HepG2 (cell line): ENCODE measurements at regions not wholly inside any gene's neighbourhood (a gene's known extent, or its start where the extent isn't known, plus 50 kb on each side); places are given as distances from the start of the nearest gene placed in this dataset.

Experiments
- ATAC-seq: fragments of 200-7000 bp; cut with Tn5 transposase; 3 replicates; pipeline ENCODE4 v1.9.1; 2020; ENCODE audit warnings: mild to moderate bottlenecking, moderate library complexity
- BruUV-seq: library from RNA; stranded (reverse); fragments of 400-500 nt; replicated peaks from 2 replicates; lab custom pipeline; 2021; lab: Mats Ljungman, UMichigan
- CTCF ChIA-PET: fragments of 300-600 bp; formaldehyde crosslinking; extraction: SDS; loops from one replicate; lab custom pipeline; 2021; ENCODE audit warnings: low total read pairs, inconsistent platforms, low intra/inter-chr PET ratio; lab: Yijun Ruan, JAX
- POLR2A ChIA-PET: fragments of 350-600 bp; sonication (Branson Sonifier 250); formaldehyde crosslinking; loops from one replicate; lab custom pipeline; 2020; ENCODE audit warnings: antibody characterized with exemption, inconsistent platforms; lab: Yijun Ruan, JAX
- DNase-seq: peaks from one replicate; pipeline ENCODE4 v3.0.0-alpha.2; 2015; ENCODE audit warnings: low spot score
- FAIRE-seq: peaks from 3 replicates; lab custom pipeline; 2011; peaks lifted over from hg19 to GRCh38; lab: Jason Lieb, UNC
- H2AFZ ChIP-seq: one replicate; pipeline ENCODE4 v1.6.1; 2011; ENCODE audit warnings: low read length, inconsistent platforms
- H3K27ac ChIP-seq: fragments of 300-600 bp; 3 replicates; pipeline ENCODE4 v1.8.0; 2011; ENCODE audit warnings: mixed run types, mild to moderate bottlenecking, mixed read lengths, low read length, inconsistent platforms; ENCODE audit not compliant: insufficient read depth; ENCODE audit errors: extremely low read length
- H3K27me3 ChIP-seq, 2 experiments: fragments of 200-600 bp in 1 of 2; 2 replicates in 1 of 2; 3 replicates in 1 of 2; pipeline versions ENCODE4 v1.6.0 to v1.8.0; 2011; ENCODE audit warnings: low read length in 2 of 2, mild to moderate bottlenecking in 2 of 2, moderate library complexity in 2 of 2, inconsistent platforms in 1 of 2; ENCODE audit not compliant: insufficient read depth in 2 of 2, control insufficient read depth in 1 of 2
- H3K36me3 ChIP-seq, 2 experiments: fragments of 200-600 bp in 1 of 2; replicated peaks in 1 of 2; 2 replicates in 1 of 2; 3 replicates in 1 of 2; pipeline versions ENCODE4 v1.5.1 to v1.8.0; 2011; ENCODE audit warnings: low read length in 2 of 2, inconsistent platforms in 1 of 2; ENCODE audit not compliant: insufficient read depth in 2 of 2, control insufficient read depth in 1 of 2
- H3K4me1 ChIP-seq: 2 replicates; pipeline ENCODE4 v1.5.1; 2012; ENCODE audit warnings: low read length, inconsistent platforms; ENCODE audit not compliant: insufficient read depth
- H3K4me2 ChIP-seq: 2 replicates; pipeline ENCODE4 v1.6.0; 2011; ENCODE audit warnings: low read depth, low read length, inconsistent platforms
- H3K4me3 ChIP-seq, 3 experiments: fragments of 200-600 bp in 1 of 3; sonication (generic), shearing (Covaris generic) in 1 of 3; replicated peaks in 1 of 3; 2 replicates each; pipeline ENCODE4 v1.5.1; 2011 to 2016; ENCODE audit warnings: low read length in 3 of 3, inconsistent platforms in 2 of 3, low read depth in 2 of 3, mild to moderate bottlenecking in 2 of 3, control low read depth in 1 of 3, mixed read lengths in 1 of 3; ENCODE audit not compliant: insufficient read depth in 1 of 3
- H3K79me2 ChIP-seq: one replicate; pipeline ENCODE4 v1.6.1; 2011; ENCODE audit warnings: low read length, inconsistent platforms; ENCODE audit not compliant: insufficient read depth
- H3K9ac ChIP-seq: 2 replicates; pipeline ENCODE4 v1.6.0; 2011; ENCODE audit warnings: mild to moderate bottlenecking, low read depth, low read length, inconsistent platforms; ENCODE audit not compliant: insufficient read depth
- H3K9me3 ChIP-seq: 2 replicates; pipeline ENCODE4 v1.5.1; 2012; ENCODE audit warnings: mild to moderate bottlenecking, low read length
- H4K20me1 ChIP-seq: 2 replicates; pipeline ENCODE4 v1.6.0; 2011; ENCODE audit warnings: inconsistent platforms, mild to moderate bottlenecking, low read length, moderate library complexity; ENCODE audit not compliant: insufficient read depth
- FUBP1 ChIP-seq: sonication (generic); formaldehyde crosslinking; IDR thresholded peaks from 2 replicates; pipeline ENCODE4 v1.5.1; 2020; ENCODE audit warnings: missing genetic modification reagents, mild to moderate bottlenecking, borderline replicate concordance
- JUNB ChIP-seq: sonication (generic); formaldehyde crosslinking; IDR thresholded peaks from 2 replicates; pipeline ENCODE4 v1.8.0; 2022; ENCODE audit warnings: missing genetic modification reagents, mild to moderate bottlenecking, borderline replicate concordance
- ZNF441 ChIP-seq: sonication (generic); formaldehyde crosslinking; IDR thresholded peaks from 2 replicates; pipeline ENCODE4 v1.7.0; 2021; ENCODE audit warnings: missing genetic modification reagents, borderline replicate concordance
- WGBS: methylation state at CpG from one replicate; pipeline ENCODE4 v1.1.6; 2017; ENCODE audit warnings: low lambda C conversion rate; 5-methylcytosine and 5-hydroxymethylcytosine counted together
- in situ Hi-C: cut with HindIII; loops from 2 replicates; pipeline ENCODE4 v1.10.0; 2017; ENCODE audit warnings: low pct_unique_long_range_greater_than_20kb; ENCODE audit not compliant: extremely low pct_ligation_motif_present
- intact Hi-C: fragments of 100-400 bp; cut with micrococcal nuclease; formaldehyde crosslinking; loops from one replicate; pipeline ENCODE4 v1.10.0; 2022; ENCODE audit not compliant: unreplicated experiment
- TF ChIP-seq, protein P1 (sequence below), 2 experiments: fragments of 450-650 bp in 1 of 2; sonication (generic) in 1 of 2; formaldehyde crosslinking in 1 of 2; IDR thresholded peaks; 2 replicates each; pipeline versions ENCODE4 v1.6.1 to v1.8.0; 2016 to 2022; ENCODE audit warnings: antibody characterized with exemption in 1 of 2, mild to moderate bottlenecking in 1 of 2, missing genetic modification reagents in 1 of 2
- TF ChIP-seq, protein P2 (sequence below): sonication (generic); formaldehyde crosslinking; IDR thresholded peaks from 2 replicates; pipeline ENCODE4 v1.4.0; 2020; ENCODE audit warnings: mild to moderate bottlenecking, low read depth, missing genetic modification reagents

GRCh38 chr9:16344343-16344742 is 526.1 kb downstream of the BNC2 start (continued):
- TF ChIP-seq, protein P1, sequence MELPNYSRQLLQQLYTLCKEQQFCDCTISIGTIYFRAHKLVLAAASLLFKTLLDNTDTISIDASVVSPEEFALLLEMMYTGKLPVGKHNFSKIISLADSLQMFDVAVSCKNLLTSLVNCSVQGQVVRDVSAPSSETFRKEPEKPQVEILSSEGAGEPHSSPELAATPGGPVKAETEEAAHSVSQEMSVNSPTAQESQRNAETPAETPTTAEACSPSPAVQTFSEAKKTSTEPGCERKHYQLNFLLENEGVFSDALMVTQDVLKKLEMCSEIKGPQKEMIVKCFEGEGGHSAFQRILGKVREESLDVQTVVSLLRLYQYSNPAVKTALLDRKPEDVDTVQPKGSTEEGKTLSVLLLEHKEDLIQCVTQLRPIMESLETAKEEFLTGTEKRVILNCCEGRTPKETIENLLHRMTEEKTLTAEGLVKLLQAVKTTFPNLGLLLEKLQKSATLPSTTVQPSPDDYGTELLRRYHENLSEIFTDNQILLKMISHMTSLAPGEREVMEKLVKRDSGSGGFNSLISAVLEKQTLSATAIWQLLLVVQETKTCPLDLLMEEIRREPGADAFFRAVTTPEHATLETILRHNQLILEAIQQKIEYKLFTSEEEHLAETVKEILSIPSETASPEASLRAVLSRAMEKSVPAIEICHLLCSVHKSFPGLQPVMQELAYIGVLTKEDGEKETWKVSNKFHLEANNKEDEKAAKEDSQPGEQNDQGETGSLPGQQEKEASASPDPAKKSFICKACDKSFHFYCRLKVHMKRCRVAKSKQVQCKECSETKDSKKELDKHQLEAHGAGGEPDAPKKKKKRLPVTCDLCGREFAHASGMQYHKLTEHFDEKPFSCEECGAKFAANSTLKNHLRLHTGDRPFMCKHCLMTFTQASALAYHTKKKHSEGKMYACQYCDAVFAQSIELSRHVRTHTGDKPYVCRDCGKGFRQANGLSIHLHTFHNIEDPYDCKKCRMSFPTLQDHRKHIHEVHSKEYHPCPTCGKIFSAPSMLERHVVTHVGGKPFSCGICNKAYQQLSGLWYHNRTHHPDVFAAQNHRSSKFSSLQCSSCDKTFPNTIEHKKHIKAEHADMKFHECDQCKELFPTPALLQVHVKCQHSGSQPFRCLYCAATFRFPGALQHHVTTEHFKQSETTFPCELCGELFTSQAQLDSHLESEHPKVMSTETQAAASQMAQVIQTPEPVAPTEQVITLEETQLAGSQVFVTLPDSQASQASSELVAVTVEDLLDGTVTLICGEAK (IDR thresholded peaks at IDR 0.05): no peak
- TF ChIP-seq, protein P1 (CRISPR knock-in tag; IDR thresholded peaks at IDR 0.05): no peak

DNA sequence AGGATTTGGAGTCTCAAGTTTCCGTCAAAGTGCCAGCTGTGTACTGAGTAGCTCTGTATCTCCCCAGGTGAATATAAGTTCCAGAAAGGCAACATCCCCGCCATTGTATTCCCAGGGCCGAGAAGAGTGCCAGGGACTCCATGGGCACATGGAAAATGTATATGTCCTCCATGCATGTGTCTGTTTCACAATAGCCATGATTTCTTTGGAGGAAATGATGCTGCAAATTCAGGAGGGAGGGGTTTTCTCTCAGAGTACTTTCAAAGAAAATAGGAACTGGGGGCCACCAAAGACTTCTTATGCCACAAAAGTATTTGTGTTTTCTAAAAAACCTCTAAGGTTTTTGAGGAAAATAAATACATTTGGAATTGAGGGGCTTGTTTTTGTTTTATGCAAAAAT is 524.6 kb downstream of the BNC2 start:
- Histone ChIP-seq H3K27me3 (no peaks in the 10 kb centered on the region), H3K79me2 (no peaks in the 10 kb centered on the region), H3K4me2 (no peak overlapping the region), H3K4me3 (no peak overlapping the region), H3K27ac (no peak overlapping the region), H3K9me3 (no peaks in the 10 kb centered on the region), H4K20me1 (no peaks in the 10 kb centered on the region), H3K36me3 (no peaks in the 10 kb centered on the region), H3K4me1 (no peaks in the 10 kb centered on the region), H3K9ac (no peak overlapping the region), H2AFZ (no peak overlapping the region)
- POLR2A ChIA-PET: no interaction called here
- in situ Hi-C loops: no loop called here
- intact Hi-C loops: no loop called here
- CTCF ChIA-PET: no interaction called here
- FAIRE-seq (no peak), DNase-seq (no peak), ATAC-seq (no peak)
- 0% methylated on average over 1 of the region's 3 CpGs for WGBS
- no TSS peak for BruUV-seq
- no peak for TF ChIP-seq ZNF441
- TF ChIP-seq JUNB (CRISPR knock-in tag): no peak
- TF ChIP-seq, protein P2, sequence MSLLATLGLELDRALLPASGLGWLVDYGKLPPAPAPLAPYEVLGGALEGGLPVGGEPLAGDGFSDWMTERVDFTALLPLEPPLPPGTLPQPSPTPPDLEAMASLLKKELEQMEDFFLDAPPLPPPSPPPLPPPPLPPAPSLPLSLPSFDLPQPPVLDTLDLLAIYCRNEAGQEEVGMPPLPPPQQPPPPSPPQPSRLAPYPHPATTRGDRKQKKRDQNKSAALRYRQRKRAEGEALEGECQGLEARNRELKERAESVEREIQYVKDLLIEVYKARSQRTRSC: no peak
- no peak for TF ChIP-seq FUBP1 (CRISPR knock-in tag)
